ENCODE measurements at regions not wholly inside any gene's neighbourhood (a gene's known extent, or its start where the extent isn't known, plus 50 kb on each side); places are given as distances from the start of the nearest gene placed in this dataset.

DNA sequence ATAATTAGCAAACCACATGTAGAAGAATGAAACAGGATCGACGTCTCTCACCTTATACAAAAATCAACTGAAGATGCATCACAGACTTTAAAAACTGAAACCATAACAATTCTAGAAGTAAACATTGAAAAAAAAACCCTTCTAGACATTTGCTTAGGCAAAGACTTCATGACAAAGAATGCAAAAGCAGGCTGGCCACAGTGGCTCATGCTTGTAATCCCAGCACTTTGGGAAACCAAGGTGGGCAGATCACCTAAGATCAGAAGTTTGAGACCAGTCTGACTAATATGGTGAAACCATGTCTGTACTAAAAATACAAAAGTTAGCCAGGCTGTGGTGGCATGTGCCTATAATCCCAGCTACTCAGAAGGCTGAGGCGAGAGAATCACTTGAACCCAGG lies 1351.7 kb downstream of the MRPL39 start:
- Histone ChIP-seq H4K91ac (ENCODE audit: insufficient read depth, low read depth, low read length) (no peak overlapping the region), H3K4ac (ENCODE audit: low read depth, low read length) (peak overlapping the region; percentile 35; the same call in 1 of the 2 replicates), H3K27ac (ENCODE audit: insufficient read depth, low read length) (no peak overlapping the region), H3K36me3 (ENCODE audit: control insufficient read depth, insufficient read depth, low read length) (no peaks in the 10 kb centered on the region), H2AK9ac (replicated peaks; ENCODE audit: low read depth, low read length, poor library complexity) (no peak overlapping the region), H3K56ac (ENCODE audit: extremely low read depth, insufficient read depth, low read length) (no peak overlapping the region), H3K79me1 (ENCODE audit: low read depth in 1 of 2, low read length in 2 of 2) (no peaks in the 10 kb centered on the region), H4K5ac (ENCODE audit: low read depth, low read length) (no peak overlapping the region), H3K9me1 (ENCODE audit: insufficient read depth, low read length) (no peaks in the 10 kb centered on the region), H3K14ac (replicated peaks; ENCODE audit: low read depth, low read length) (no peak overlapping the region), H3K4me1 (ENCODE audit: control insufficient read depth, insufficient read depth, low read length) (no peaks in the 10 kb centered on the region), H4K20me1 (ENCODE audit: insufficient read depth, low read length) (no peaks in the 10 kb centered on the region), H2AFZ (replicated peaks; ENCODE audit: low read length, poor library complexity) (no peak overlapping the region), H3K4me3 (ENCODE audit: insufficient read depth, low read depth, low read length) (no peak overlapping the region), H3K4me2 (ENCODE audit: low read depth, low read length) (no peak overlapping the region), H4K8ac (ENCODE audit: low read depth in 2 of 2, low read length in 2 of 2) (no peak overlapping the region), H2AK5ac (ENCODE audit: low read depth, low read length) (no peak overlapping the region), H3K9ac (ENCODE audit: low read depth, low read length) (no peak overlapping the region), H2BK15ac (ENCODE audit: low read depth, low read length) (no peak overlapping the region), H3K23ac (ENCODE audit: low read depth, low read length) (no peak overlapping the region), H3K27me3 (ENCODE audit: control insufficient read depth, insufficient read depth, low read length) (no peaks in the 10 kb centered on the region), H2BK120ac (ENCODE audit: low read depth, low read length) (peak overlapping the region; percentile 8; the same call in 1 of the 2 replicates), H2BK20ac (ENCODE audit: low read depth, low read length) (no peak overlapping the region), H3K18ac (ENCODE audit: low read depth, low read length) (no peak overlapping the region), H2BK5ac (ENCODE audit: low read depth, low read length, poor library complexity, severe bottlenecking) (no peak overlapping the region), H3K9me3 (ENCODE audit: control insufficient read depth, insufficient read depth, low read length) (peaks cover under 1% of the 10 kb centered on the region; the same call in 1 of the 2 replicates)
- ATAC-seq (ENCODE audit: low read depth), result no peak
- TF ChIP-seq MAFK (IDR thresholded peaks at IDR 0.05; ENCODE audit: low read depth, low read length) (no peak), RFX5 (IDR thresholded peaks at IDR 0.05; ENCODE audit: low read depth, low read length) (no peak), SMC3 (IDR thresholded peaks at IDR 0.05; ENCODE audit: low read depth, low read length) (no peak), RAD21 (IDR thresholded peaks at IDR 0.05; ENCODE audit: low read length) (no peak), POLR2A (IDR thresholded peaks at IDR 0.05; ENCODE audit: low read depth, low read length) (no peak)
- TF ChIP-seq, protein P1, sequence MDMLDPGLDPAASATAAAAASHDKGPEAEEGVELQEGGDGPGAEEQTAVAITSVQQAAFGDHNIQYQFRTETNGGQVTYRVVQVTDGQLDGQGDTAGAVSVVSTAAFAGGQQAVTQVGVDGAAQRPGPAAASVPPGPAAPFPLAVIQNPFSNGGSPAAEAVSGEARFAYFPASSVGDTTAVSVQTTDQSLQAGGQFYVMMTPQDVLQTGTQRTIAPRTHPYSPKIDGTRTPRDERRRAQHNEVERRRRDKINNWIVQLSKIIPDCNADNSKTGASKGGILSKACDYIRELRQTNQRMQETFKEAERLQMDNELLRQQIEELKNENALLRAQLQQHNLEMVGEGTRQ (IDR thresholded peaks at IDR 0.05; ENCODE audit: low read depth, low read length), result no peak
- in situ Hi-C loops (cut with MboI; ENCODE audit: low sequenced_read_pairs) (no loop called here), dilution Hi-C loops (cut with HindIII; ENCODE audit: low sequenced_read_pairs, unreplicated experiment) (no loop called here), intact Hi-C loops (cut with micrococcal nuclease) (no loop called here)
- no CpG with 5 or more reads among the region's 3 CpGs for WGBS, 2 experiments (ENCODE audit: extremely low coverage in 2 of 2, insufficient read length in 1 of 2)
- no TSS peak for BruUV-seq (replicated peaks)
- POLR2A ChIA-PET (ENCODE audit: unreplicated experiment), result no interaction called here
- CTCF ChIA-PET, result no interaction called here
- no peak for DNase-seq

Data from IMR-90 (cell line).